ENCODE measurements at regions not wholly inside any gene's neighbourhood (a gene's known extent, or its start where the extent isn't known, plus 50 kb on each side); places are given as distances from the start of the nearest gene placed in this dataset.

- H3K4me3 ChIP-seq (ENCODE audit: low read length in 3 of 3) = no peak overlapping the region
- intact Hi-C loops (cut with DNase I) = no loop called here
- H3K27me3 ChIP-seq (ENCODE audit: control insufficient read depth, insufficient read depth, low read length) = no peaks in the 10 kb centered on the region
- no peaks in the 10 kb centered on the region for H3K4me1 ChIP-seq (ENCODE audit: control insufficient read depth in 2 of 3, insufficient read depth in 2 of 3, low read depth in 1 of 3, low read length in 3 of 3)
- DNase-seq = no peak
- H3K36me3 ChIP-seq (ENCODE audit: control insufficient read depth in 2 of 3, insufficient read depth in 3 of 3, low read length in 3 of 3) = no peaks in the 10 kb centered on the region
- no peak overlapping the region for H3K9ac ChIP-seq (ENCODE audit: low read length in 3 of 3)
- H3K9me3 ChIP-seq (ENCODE audit: control insufficient read depth in 2 of 3, insufficient read depth in 1 of 3, low read length in 3 of 3) = no peaks in the 10 kb centered on the region
- H3K27ac ChIP-seq (ENCODE audit: low read depth in 2 of 2, low read length in 2 of 2) = no peak overlapping the region
- TF ChIP-seq CTCF (IDR thresholded peaks at IDR 0.05; ENCODE audit: borderline replicate concordance, extremely low read depth, insufficient read depth) = no peak
- FAIRE-seq = no peak
These were observed 262.2 kb upstream of the AGTR1 start for GRCh38 chr3:148435534-148435933.

GRCh38 chr3:148439254-148439822, 258.4 kb upstream of the AGTR1 start:
- H3K4me3 ChIP-seq (ENCODE audit: low read length in 3 of 3) = no peak overlapping the region
- H3K27me3 ChIP-seq (ENCODE audit: control insufficient read depth, insufficient read depth, low read length) = no peaks in the 10 kb centered on the region
- TF ChIP-seq CTCF (IDR thresholded peaks at IDR 0.05; ENCODE audit: borderline replicate concordance, extremely low read depth, insufficient read depth) = no peak
- FAIRE-seq = no peak
- H3K9ac ChIP-seq (ENCODE audit: low read length in 3 of 3) = no peak overlapping the region
- no peak for DNase-seq
- no peaks in the 10 kb centered on the region for H3K36me3 ChIP-seq (ENCODE audit: control insufficient read depth in 2 of 3, insufficient read depth in 3 of 3, low read length in 3 of 3)
- no peak overlapping the region for H3K27ac ChIP-seq (ENCODE audit: low read depth in 2 of 2, low read length in 2 of 2)
- no peaks in the 10 kb centered on the region for H3K9me3 ChIP-seq (ENCODE audit: control insufficient read depth in 2 of 3, insufficient read depth in 1 of 3, low read length in 3 of 3)
- intact Hi-C loops (cut with DNase I) = no loop called here
- no peaks in the 10 kb centered on the region for H3K4me1 ChIP-seq (ENCODE audit: control insufficient read depth in 2 of 3, insufficient read depth in 2 of 3, low read depth in 1 of 3, low read length in 3 of 3)

- H3K4me3 ChIP-seq (ENCODE audit: low read length in 3 of 3) = no peak overlapping the region
- DNase-seq (no peak), FAIRE-seq (no peak)
- no peak overlapping the region for H3K9ac ChIP-seq (ENCODE audit: low read length in 3 of 3)
- H3K4me1 ChIP-seq (ENCODE audit: control insufficient read depth in 2 of 3, insufficient read depth in 2 of 3, low read depth in 1 of 3, low read length in 3 of 3) = no peaks in the 10 kb centered on the region
- no peaks in the 10 kb centered on the region for H3K36me3 ChIP-seq (ENCODE audit: control insufficient read depth in 2 of 3, insufficient read depth in 3 of 3, low read length in 3 of 3)
- H3K27ac ChIP-seq (ENCODE audit: low read depth in 2 of 2, low read length in 2 of 2) = no peak overlapping the region
- no peak for TF ChIP-seq CTCF (IDR thresholded peaks at IDR 0.05; ENCODE audit: borderline replicate concordance, extremely low read depth, insufficient read depth)
- H3K27me3 ChIP-seq (ENCODE audit: control insufficient read depth, insufficient read depth, low read length) = no peaks in the 10 kb centered on the region
- intact Hi-C loops (cut with DNase I) = no loop called here
- H3K9me3 ChIP-seq (ENCODE audit: control insufficient read depth in 2 of 3, insufficient read depth in 1 of 3, low read length in 3 of 3) = no peaks in the 10 kb centered on the region
These were observed 256.5 kb upstream of the AGTR1 start for GRCh38 chr3:148441191-148441590.

- no peaks in the 10 kb centered on the region for H3K27me3 ChIP-seq (ENCODE audit: control insufficient read depth, insufficient read depth, low read length)
- no peaks in the 10 kb centered on the region for H3K36me3 ChIP-seq (ENCODE audit: control insufficient read depth in 2 of 3, insufficient read depth in 3 of 3, low read length in 3 of 3)
- TF ChIP-seq CTCF (IDR thresholded peaks at IDR 0.05; ENCODE audit: borderline replicate concordance, extremely low read depth, insufficient read depth) = no peak
- H3K9me3 ChIP-seq (ENCODE audit: control insufficient read depth in 2 of 3, insufficient read depth in 1 of 3, low read length in 3 of 3) = no peaks in the 10 kb centered on the region
- no peak for FAIRE-seq
- intact Hi-C loops (cut with DNase I) = no loop called here
- peak in 3 of 5 donors; percentile 9 to 19 (median 14) for DNase-seq
- no peaks in the 10 kb centered on the region for H3K4me1 ChIP-seq (ENCODE audit: control insufficient read depth in 2 of 3, insufficient read depth in 2 of 3, low read depth in 1 of 3, low read length in 3 of 3)
- H3K9ac ChIP-seq (ENCODE audit: low read length in 3 of 3) = no peak overlapping the region
- H3K4me3 ChIP-seq (ENCODE audit: low read length in 3 of 3) = no peak overlapping the region
- H3K27ac ChIP-seq (ENCODE audit: low read depth in 2 of 2, low read length in 2 of 2) = no peak overlapping the region
These were observed 246.9 kb upstream of the AGTR1 start for GRCh38 chr3:148450819-148451218.
